ENCODE measurements at regions not wholly inside any gene's neighbourhood (a gene's known extent, or its start where the extent isn't known, plus 50 kb on each side); places are given as distances from the start of the nearest gene placed in this dataset.
"Not testable (repeated sequence)": the region's sequence is repeated elsewhere in the genome, so short reads cannot be mapped to it uniquely, and the experiment has no call there.

DNA sequence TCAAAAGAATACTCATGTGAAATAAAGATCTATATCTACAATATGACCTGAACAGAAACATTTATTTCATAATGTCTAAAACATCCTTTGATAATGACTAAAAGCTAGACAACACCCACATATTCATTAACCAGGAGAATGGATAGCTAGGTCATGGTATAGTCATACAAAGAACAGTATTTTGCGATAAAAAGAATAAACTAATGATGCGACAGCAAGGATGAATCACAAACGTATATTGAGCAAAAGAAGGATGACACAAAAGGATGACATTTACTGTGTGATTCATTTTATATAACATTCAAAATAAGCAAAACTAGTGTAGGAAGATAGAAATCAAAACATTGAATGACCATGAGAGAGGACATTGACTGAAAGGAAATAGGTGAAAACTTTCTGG lies 1233.1 kb downstream of the OTOL1 start:
- DNase-seq (ENCODE audit: low read depth): no peak

DNA sequence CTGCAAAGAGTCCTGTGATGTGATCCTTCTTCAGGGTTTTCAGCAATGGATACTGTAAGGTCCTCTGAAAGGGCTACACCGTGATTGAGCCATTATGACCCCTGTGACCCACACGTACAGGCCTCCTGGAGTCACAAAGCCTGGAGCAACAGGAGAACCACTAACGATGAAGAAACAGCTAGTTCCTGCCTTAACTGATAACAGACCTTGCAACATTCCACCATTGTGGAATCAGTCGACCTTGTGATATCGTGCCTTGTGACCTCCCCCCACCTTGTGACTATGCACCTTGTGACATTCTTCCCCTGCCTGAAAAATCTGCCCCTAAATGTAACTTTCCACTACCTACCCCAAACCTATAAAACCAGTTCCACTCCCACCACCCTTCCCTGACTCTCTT lies 1235.4 kb downstream of the OTOL1 start:
- not testable (repeated sequence) for DNase-seq (ENCODE audit: low read depth)

DNA sequence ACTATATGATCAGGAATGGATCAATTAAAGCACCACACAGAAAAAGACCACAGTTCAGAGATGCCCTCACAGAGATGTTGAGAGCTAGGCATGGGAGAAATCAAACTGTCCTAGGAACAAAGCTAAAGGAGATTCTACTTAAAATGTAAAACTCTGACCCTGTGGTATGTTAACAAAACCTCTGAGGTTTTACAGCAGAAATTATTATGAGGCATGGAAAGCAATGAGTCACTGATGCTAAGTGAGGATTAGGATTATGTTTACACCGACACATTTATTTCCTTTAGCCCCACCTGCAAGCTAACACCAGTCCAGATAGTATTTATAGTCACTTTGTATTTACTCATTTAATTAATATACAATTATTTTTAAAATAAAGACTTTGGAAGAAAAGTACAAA lies 1242.2 kb downstream of the OTOL1 start:
- peak; percentile 4 for DNase-seq (ENCODE audit: low read depth)

DNA sequence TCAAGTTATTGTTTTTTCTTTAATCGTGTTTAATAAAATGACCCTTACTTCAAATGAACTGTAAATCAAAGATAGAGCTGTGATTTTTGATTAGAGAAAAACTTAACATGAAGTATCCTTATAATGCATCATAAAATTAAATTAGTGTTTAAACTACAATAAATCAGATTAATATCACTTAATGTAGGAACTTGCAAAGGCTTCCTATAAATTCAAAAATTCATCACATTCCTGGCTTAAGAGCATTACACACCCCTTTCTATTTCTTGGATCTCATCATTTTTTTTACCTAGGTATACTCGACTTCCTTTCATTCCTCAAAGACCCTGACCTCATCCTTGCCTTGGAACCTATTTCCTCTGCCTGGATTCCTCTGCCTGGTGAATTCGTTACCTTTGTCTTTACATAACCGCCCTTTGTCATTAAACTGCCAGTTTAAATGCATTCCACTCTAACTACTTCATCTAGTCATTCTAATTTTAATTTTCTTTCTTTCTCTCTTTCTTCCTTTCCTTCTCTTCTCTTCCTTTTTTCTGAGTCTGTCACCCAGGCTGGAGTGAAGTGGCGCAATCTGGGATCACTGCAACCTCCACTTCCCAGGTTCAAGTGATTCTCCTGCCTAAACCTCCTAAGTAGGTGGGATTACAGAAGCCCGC lies 1244.5 kb downstream of the OTOL1 start:
- DNase-seq (ENCODE audit: low read depth): no peak

DNA sequence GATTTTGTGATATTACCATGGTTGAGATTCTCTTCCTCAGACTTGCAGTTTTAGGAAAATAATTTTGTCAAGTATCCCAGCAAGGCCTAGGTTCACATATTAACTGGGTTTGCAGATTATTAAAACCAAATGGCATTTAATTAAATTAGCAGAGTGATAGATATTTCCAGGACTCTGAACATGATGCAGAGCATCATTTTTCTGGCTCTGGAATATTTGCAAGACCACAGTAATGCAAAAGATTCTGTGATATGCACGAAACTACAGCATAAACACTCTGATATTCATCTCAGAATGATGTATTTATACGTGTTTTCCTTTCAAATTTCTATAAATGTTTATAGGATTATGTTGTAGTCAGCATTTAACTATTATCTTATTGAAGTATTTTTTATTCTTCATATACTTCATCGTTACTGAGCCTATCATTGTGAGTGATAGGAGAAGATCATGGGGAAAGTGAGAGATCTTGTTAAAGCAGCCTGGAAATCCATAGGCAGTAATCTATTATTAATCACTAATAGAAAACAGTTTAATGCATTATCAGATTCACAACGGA lies 1245.6 kb downstream of the OTOL1 start:
- DNase-seq (ENCODE audit: low read depth): no peak

DNA sequence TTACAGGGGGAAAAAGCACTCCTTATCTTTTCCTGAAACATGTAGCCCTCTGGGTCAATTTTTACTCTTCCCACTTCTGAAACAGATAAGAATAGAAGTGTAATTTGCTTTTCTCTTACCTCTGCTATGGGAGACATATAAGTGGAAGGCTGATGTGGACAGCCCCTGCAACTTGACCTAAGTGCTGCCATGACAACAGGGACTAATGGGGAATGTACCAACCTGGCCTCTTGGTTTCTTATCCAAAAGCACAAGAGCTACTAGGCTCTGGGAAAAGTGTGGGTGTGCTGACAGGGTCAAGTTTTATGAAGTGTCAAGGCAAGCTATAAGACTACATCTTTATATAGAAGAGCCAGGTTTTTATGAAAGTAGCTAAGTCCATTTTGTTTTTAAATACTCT lies 1246.5 kb downstream of the OTOL1 start:
- no peak for DNase-seq (ENCODE audit: low read depth)

DNA sequence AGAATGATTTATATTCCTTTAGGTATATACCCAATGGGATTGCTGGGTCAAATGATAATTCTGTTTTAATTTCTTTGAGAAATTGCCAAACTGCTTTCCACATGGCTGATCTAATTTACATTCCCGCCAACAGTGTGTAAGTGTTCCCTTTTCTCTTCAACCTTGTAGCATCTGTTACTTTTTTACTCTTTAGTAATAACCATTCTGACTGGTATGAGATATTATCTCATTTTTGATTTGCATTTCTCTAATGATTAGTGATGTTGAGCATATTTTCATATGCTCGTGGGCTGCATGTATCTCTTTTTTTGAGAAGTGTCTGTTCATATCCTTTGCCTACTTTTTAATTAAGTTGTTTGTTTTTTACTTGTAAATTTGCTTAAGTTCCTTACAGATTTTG lies 1264.2 kb downstream of the OTOL1 start:
- DNase-seq (ENCODE audit: low read depth): no peak

DNA sequence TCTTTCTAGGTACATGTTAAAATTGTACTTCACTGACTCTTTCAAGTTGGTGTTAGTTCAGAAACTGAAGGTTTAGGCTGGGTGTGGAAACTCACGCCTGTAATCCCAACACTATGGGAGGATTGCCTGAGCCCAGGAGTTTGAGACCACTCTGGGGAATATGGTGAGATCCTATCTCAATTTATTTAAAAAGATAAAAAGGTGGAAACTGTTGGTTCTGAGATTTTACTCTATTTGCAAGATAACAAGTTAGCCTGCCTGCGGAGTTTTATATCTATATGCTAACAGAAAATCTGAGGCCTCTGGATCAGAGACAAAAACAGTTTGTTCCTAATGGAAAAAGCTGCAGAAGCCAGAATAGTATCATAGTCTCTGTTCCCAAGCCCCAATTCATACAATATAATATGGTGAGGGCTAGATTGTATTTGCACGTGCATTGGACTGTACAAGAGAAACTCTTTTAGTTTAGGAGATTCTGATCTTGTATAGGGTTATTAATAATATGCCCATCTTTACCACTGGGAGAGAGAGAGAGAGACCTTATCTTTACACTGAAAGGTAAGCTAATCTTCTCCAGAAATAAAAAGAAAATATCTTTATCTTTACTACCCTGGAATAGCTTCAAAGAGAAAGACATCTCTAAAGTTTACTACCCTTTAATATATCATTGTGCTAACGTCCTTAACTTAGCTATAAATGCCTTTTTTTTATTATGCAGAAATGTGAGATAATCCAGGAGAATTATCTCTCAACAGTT lies 1267.6 kb downstream of the OTOL1 start:
- DNase-seq (ENCODE audit: low read depth): no peak

DNA sequence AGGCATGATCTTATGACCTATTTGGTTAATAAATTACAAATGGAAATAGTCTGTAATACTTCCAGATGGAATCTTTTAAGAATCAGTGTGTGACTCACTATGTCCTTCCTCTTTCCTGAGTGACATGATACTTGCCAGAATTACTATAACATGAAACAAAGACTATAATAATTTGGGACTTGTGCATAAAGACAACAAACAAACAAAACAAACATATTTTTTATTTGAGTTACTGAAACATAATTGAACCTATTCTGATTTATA lies 1268.1 kb downstream of the OTOL1 start:
- DNase-seq (ENCODE audit: low read depth): no peak

DNA sequence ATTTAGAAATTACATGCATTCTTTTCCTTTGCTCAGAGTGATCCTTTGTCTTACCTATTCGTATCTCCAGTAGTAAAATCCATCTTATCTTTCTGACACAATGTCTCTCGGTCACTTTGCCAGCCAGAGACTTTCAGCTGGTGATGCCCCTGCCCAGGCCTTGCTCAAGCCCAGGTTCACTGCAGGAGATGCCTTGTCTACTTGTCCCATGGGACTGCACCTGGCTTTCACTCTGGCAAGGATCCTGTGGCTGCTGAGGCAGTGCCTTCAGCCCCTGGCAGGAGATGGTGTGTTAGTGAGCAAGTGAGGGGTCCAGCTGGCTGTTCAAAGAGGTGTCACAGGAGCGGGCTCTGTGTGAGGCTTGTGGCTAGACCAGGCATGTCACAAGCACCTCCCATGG lies 1268.9 kb downstream of the OTOL1 start:
- no peak for DNase-seq (ENCODE audit: low read depth)

DNA sequence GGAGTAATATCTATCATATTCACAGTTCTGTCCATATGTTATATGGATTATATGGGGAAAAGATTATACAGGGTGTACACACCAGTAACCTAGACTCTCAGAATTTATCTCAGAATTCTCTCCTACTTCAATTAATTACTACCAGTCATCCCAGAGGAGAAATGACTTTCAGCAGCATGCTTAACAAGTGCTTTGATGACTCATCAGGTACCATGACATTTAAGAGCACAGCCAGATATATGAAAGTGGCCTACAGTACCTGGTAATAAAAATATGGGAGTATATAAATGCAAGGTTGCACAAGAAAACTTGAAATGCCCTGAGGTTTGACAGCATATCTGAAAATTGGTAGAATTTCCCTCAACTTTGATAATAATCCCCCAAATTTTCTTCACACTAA lies 1273.0 kb downstream of the OTOL1 start:
- no peak for DNase-seq (ENCODE audit: low read depth)

DNA sequence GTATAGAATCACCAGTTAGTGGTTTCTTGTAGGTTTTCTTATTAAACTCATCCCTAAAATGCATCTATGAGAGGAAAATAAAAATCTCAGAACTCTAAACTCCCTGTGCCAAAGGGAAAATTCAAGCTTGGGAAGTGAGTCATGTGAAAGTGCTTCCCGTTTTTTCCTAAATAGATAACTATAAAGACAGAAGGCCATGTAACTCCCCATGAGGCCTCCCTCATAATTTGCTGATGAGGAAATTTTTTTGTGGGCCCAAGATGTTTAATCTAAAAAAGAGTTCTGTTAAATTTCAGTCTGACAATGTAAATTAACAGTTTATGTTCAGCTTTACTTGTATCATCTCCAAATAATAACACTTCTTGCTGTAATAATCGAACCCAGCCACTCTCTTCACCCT lies 1273.9 kb downstream of the OTOL1 start:
- DNase-seq (ENCODE audit: low read depth): no peak

DNA sequence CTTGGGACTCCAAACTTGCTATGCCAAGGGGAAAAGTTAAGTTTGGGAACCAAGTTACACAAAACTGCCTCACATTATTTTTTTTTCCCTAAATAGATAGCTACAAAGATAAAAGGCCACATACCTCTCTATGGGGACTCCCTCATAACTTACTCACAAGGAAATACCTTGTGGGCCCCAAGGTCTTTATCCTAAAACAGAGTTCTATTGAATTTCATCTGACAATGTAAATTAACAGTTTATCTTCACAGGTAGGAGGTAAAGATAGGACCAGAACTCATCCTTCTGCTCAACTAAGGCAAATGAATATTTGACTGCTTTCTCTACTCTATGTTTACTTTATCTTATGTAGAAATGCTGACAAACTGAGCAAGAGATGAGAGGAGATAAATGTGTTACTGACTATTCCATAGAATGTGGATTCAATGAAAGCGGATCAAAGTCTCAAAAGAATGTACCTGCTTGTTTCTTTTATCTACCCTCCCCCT lies 1278.0 kb downstream of the OTOL1 start:
- no peak for DNase-seq (ENCODE audit: low read depth)

DNA sequence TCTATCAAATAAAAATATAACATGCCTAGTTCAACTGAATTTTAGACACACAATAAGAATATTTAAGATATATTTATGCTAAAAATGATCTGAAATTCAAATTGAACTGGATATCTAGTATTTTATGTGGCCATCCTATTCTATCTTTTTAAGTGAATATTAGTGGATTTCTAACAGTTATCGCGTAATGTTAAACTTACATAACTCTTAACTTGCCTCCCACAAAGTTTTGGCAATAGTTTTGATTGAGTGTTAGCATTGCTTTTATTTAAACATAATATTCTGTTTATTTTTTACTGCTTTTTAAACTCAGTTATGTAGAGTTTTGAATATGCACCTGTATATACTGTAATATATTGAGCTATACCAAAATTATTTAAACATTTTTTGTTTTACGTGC lies 1279.5 kb downstream of the OTOL1 start:
- no peak for DNase-seq (ENCODE audit: low read depth)

DNA sequence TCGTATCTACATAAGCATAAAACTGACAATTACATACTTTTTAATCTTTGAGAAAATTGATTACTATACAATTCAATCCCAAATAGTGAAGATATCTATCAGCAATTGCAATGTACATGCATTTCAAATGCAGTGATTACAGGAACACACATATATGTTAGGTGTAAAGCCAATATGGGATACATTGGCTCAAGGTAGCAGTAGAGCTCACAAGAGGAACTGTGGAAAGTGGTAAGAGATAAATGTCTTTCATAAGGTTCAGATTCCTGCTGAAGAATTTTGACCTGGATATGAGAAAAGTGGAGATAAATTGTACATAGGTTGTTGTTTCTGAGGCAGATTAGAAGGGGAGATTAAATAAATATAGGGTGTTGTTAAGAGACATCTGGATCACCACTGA lies 1280.5 kb downstream of the OTOL1 start:
- no peak for DNase-seq (ENCODE audit: low read depth)

DNA sequence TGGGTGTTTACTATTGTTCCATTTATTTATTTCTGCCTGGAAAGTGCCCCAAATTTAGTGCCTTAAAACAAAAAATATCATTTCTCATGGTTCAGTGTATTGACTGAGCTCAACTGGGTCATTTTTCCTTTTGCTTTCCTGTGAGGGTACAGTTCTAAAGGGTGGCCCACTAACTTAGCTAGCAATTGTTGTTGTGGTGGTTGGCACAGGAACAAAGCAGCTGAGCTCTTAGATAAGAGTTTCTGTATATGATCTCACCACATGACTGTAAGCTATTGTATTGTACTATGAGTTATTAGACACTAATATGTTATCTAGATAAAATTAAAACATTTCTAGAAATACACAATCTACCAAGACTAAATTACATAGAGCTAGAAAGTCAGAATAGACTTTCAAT lies 1283.7 kb downstream of the OTOL1 start:
- DNase-seq (ENCODE audit: low read depth): no peak

DNA sequence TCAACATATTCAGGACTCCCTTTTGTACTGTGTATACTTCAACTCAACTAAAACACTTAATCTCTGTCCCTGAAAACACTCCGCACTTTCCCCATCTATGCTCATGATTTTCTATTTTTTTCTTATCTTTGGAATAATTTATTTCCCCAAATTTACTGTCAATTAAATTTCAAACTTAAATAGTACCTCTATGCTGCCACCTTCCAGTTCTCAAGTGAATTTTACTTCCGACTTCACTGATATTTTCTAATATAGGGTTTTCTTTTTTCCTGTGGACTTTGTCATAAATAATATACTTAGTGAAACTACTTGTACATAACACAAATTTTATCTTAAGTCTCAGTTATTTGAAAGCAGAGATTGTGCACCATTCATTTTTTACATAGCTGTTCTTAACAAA lies 1303.3 kb downstream of the OTOL1 start:
- DNase-seq (ENCODE audit: low read depth): no peak

DNA sequence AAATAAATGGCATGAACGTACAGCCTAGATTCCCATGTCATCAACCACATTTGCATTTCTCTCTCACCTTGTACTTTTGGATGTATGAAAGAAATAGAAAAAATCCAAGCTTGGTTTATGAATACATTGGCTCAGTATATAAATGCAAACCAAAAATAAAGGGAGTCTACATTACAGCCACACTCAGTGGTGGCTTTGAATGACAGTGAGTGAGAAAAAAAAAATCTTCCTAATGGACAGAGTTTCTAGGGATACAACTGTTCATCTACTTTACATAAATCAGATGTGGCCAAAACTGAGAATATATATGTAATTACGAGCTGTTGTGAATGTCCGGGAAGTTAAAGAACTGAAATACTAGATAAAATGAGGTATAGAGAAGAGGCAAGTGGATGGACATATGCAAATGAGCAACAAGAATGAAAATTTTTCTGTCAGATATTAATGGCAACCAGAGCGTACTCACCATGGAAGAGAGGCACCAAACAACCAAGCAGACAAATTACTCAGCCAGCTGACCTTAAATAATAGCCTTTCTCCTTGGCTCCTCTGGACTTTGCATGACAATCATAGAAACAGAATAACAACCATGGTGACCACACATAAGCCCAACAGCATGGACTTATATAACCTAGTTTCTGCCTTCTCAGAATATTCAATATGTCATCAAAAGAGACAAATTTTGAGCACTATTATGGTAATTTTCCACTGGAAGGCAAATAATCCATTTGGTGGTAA lies 1305.8 kb downstream of the OTOL1 start:
- DNase-seq (ENCODE audit: low read depth): no peak

DNA sequence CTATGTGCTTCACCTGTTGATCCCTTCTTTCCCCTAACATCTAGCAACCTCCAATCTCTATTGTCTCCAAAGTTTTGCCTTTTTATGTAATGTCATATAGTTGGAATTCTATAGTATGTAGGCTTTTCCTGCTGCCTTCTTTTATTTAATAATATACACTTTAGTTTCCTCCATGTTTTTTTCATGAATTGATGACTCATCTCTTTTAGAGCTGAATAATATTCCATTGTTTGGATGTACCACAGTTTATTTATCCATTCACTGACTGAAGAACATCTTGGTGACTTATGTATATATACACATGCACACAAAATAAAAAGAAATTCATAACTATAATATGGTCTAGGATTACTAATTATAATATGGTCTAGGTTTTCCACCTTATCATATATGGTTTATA lies 1314.2 kb downstream of the OTOL1 start:
- DNase-seq (ENCODE audit: low read depth): no peak

DNA sequence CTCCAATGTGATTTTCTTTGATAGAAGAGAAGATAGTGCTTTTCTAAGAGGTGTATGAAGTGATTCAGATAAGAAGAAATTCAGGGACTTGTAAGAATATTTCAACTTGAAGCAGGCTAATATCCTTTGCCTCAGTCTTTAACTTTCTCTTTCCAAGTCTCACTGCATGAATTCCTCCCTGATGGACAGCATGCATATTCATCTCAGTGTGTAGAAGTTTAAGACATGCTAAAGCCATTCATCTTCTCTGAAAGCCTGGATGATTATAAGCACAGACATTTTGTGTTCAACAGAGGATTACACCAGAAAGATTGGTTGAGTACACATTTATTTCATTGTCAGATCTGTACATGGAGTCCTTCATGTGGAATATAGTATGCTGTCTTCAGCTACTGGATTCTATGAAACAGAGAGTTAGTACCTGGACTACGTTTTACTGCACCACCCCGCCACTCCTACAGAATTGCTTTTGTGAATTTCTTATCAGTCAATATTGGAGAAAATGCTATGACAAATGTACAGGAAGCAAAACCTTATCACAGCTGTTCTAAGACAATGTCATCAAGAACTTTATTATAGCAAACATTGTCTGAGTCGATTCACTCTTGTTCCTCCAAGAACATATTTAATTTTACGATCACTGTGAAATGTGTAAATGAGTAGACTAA lies 1346.1 kb downstream of the OTOL1 start:
- DNase-seq (ENCODE audit: low read depth): no peak

DNA sequence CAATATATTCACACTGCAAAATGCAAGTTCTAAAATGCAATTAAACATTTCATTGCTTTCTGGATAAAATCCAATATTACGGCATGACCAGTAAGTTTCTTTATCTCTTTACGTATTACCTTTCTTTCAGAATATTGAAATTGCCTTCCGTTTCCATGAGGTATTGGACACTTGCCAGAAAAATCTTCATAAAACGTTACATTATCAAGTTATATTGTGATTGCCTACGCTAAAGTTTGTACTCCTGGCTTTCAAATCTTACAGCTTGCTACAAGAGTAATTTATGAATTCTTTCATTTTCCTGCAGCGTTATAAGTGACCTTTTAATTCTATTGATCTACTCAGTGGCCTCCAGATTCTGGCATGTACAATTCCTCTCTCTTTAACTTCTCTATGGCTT lies 1349.3 kb downstream of the OTOL1 start:
- no peak for DNase-seq (ENCODE audit: low read depth)

DNA sequence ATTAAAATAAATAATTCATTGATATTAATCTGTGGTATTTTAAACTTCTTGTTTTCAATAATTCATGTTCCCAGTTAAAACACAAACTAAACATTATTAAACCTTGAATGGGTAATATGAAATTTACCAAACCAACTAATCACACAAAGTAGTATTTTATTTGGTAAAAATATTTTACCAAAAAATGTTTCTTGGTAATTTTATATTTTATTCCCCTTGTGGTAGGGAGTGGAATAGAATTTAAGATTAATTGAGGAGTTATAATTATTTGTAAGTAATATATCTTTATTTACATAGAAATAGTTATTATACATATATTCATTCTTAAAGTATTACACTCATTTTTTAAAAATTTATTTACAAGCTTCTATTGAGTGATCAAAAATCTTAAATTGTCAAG lies 1350.9 kb downstream of the OTOL1 start:
- DNase-seq (ENCODE audit: low read depth): no peak

DNA sequence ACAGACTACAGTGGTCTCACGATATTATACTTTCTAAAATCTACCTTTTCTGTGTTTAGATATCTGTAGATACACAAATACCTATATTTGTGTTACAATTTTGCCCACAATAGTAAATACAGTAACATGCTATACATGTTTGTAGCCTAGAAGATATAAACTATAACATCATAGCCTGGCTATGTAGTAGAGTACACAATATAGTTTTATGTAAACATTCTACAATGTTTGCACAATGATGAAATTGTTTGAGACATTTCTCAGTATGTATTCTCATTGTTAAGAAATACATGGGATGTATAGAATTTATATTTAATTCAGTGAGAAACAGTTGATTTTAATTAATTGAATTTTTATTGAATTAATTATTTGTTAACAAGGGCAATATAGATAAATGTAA lies 1367.0 kb downstream of the OTOL1 start:
- no peak for DNase-seq (ENCODE audit: low read depth)

Data from GM04504 (cell line).